ENCODE measurements at regions not wholly inside any gene's neighbourhood (a gene's known extent, or its start where the extent isn't known, plus 50 kb on each side); places are given as distances from the start of the nearest gene placed in this dataset.

GRCh38 chr12:75592086-75592485 is 80.7 kb upstream of the KRR1 start:
- TF ChIP-seq CTCF (IDR thresholded peaks at IDR 0.05) = no peak
- no peak for TF ChIP-seq POLR2A (IDR thresholded peaks at IDR 0.05)

All from thyroid gland (tissue), 4 donors.